A549 (cell line): ENCODE measurements at regions not wholly inside any gene's neighbourhood (a gene's known extent, or its start where the extent isn't known, plus 50 kb on each side); places are given as distances from the start of the nearest gene placed in this dataset.
"Not testable (repeated sequence)": the region's sequence is repeated elsewhere in the genome, so short reads cannot be mapped to it uniquely, and the experiment has no call there.

Experiments used
- ATAC-seq, 2 experiments: fragments of 200-7000 bp in 1 of 2; fragments of >200 bp in 1 of 2; cut with Nextera tagmentation in 1 of 2; cut with Tn5 transposase in 1 of 2; 3 replicates each; pipeline versions ENCODE4 v1.8.0 to v1.9.1; 2018 to 2020; ENCODE audit warnings: mild to moderate bottlenecking in 1 of 2, moderate library complexity in 1 of 2
- CTCF ChIA-PET: fragments of 300-600 bp; sonication (Branson Sonifier 250); formaldehyde crosslinking; extraction: SDS; loops from one replicate; lab custom pipeline; 2021; ENCODE audit warnings: antibody characterized with exemption, inconsistent platforms; lab: Yijun Ruan, JAX
- POLR2A ChIA-PET: fragments of 350-600 bp; formaldehyde crosslinking; extraction: SDS; loops from one replicate; lab custom pipeline; 2021; ENCODE audit warnings: antibody characterized with exemption, inconsistent platforms; lab: Yijun Ruan, JAX
- DNase-seq, 2 experiments: peaks; one replicate each; pipeline versions ENCODE4 v3.0.0 to v3.0.0-alpha.2; 2011 to 2016; ENCODE audit warnings: low read depth in 1 of 2, low spot score in 1 of 2
- FAIRE-seq: peaks from 2 replicates; lab custom pipeline; 2011; peaks lifted over from hg19 to GRCh38; lab: Jason Lieb, UNC
- H3K27ac ChIP-seq, 2 experiments: fragments of >200 bp; sonication (Bioruptor Twin); formaldehyde crosslinking; 3 replicates each; pipeline ENCODE4 v1.5.1; 2016 to 2017
- H3K4me1 ChIP-seq: fragments of >200 bp; sonication (Bioruptor Twin); formaldehyde crosslinking; 3 replicates; pipeline ENCODE4 v1.6.1; 2016
- H3K4me2 ChIP-seq: fragments of >200 bp; sonication (Bioruptor Twin); formaldehyde crosslinking; 3 replicates; pipeline ENCODE4 v1.6.1; 2016
- H3K4me3 ChIP-seq: fragments of >200 bp; sonication (Bioruptor Twin); formaldehyde crosslinking; 3 replicates; pipeline ENCODE4 v1.5.1; 2016
- H3K9me3 ChIP-seq: fragments of >200 bp; sonication (Bioruptor Twin); formaldehyde crosslinking; 3 replicates; pipeline ENCODE4 v1.6.1; 2016
- BHLHE40 ChIP-seq: IDR thresholded peaks from 2 replicates; pipeline ENCODE4 v1.6.1; 2012; ENCODE audit warnings: low read depth, low read length, inconsistent platforms
- CEBPB ChIP-seq, 2 experiments: fragments of >200 bp in 1 of 2; sonication (Bioruptor Twin) in 1 of 2; formaldehyde crosslinking in 1 of 2; IDR thresholded peaks; 2 replicates each; pipeline ENCODE4 v1.6.1; 2012 to 2016
- ESRRA ChIP-seq: fragments of 150-350 bp; IDR thresholded peaks from 2 replicates; pipeline ENCODE4 v1.6.1; 2014; ENCODE audit warnings: mild to moderate bottlenecking, low read length, borderline replicate concordance
- HEYL ChIP-seq: fragments of 250-450 bp; sonication (Bioruptor Pico); IDR thresholded peaks from 2 replicates; pipeline ENCODE4 v1.8.0; 2021; ENCODE audit warnings: mild to moderate bottlenecking, moderate library complexity
- HOXA7 ChIP-seq: fragments of 250-450 bp; sonication (Bioruptor Pico); IDR thresholded peaks from 2 replicates; pipeline ENCODE4 v1.5.0; 2020; ENCODE audit warnings: mild to moderate bottlenecking, moderate library complexity
- JUNB ChIP-seq: fragments of >200 bp; sonication (Bioruptor Twin); formaldehyde crosslinking; IDR thresholded peaks from 2 replicates; pipeline ENCODE4 v1.6.1; 2016
- NFE2L2 ChIP-seq: fragments of 150-350 bp; conservative IDR thresholded peaks from 2 replicates; pipeline ENCODE4 v1.6.1; 2014; ENCODE audit warnings: low read length
- NPAS2 ChIP-seq: fragments of 250-450 bp; sonication (Bioruptor Pico); IDR thresholded peaks from 2 replicates; pipeline ENCODE4 v1.8.0; 2022; ENCODE audit warnings: mild to moderate bottlenecking, moderate library complexity, borderline replicate concordance
- NR3C1 ChIP-seq: fragments of >200 bp; sonication (Bioruptor Twin); formaldehyde crosslinking; IDR thresholded peaks from 3 replicates; pipeline ENCODE4 v1.6.1; 2017
- POLR2A ChIP-seq: IDR thresholded peaks from 2 replicates; pipeline ENCODE4 v1.6.1; 2012; ENCODE audit warnings: mild to moderate bottlenecking, low read length
- RCOR1 ChIP-seq: fragments of 150-350 bp; IDR thresholded peaks from 2 replicates; pipeline ENCODE4 v1.6.1; 2014; ENCODE audit warnings: antibody characterized with exemption, low read length, low read depth
- RFX5 ChIP-seq: fragments of 450-650 bp; IDR thresholded peaks from 2 replicates; pipeline ENCODE4 v1.7.1; 2014; ENCODE audit warnings: antibody characterized with exemption, mild to moderate bottlenecking, moderate library complexity
- RNF2 ChIP-seq: fragments of 200-600 bp; sonication (generic); IDR thresholded peaks from 2 replicates; pipeline ENCODE4 v1.6.1; 2016; ENCODE audit warnings: low read depth, mild to moderate bottlenecking, antibody characterized with exemption, moderate library complexity, borderline replicate concordance
- WGBS: methylation state at CpG from one replicate; pipeline ENCODE4 v1.1.6; 2017; ENCODE audit errors: missing lambda C conversion rate; 5-methylcytosine and 5-hydroxymethylcytosine counted together
- TF ChIP-seq, protein P1 (sequence below): IDR thresholded peaks from 2 replicates; pipeline ENCODE4 v1.6.1; 2012
- TF ChIP-seq, protein P2 (sequence below): fragments of >200 bp; sonication (Bioruptor Twin); formaldehyde crosslinking; IDR thresholded peaks from 2 replicates; pipeline ENCODE4 v1.6.1; 2016
- TF ChIP-seq, protein P3 (sequence below): IDR thresholded peaks from 2 replicates; pipeline ENCODE4 v1.6.1; 2012; ENCODE audit warnings: low read depth, borderline replicate concordance
- TF ChIP-seq, protein P4 (sequence below): fragments of >200 bp; sonication (Bioruptor Twin); formaldehyde crosslinking; IDR thresholded peaks from 3 replicates; pipeline ENCODE4 v1.6.1; 2016
- TF ChIP-seq, protein P5 (sequence below): fragments of 150-350 bp; IDR thresholded peaks from 2 replicates; pipeline ENCODE4 v1.6.1; 2014; ENCODE audit warnings: low read depth, mild to moderate bottlenecking, low read length
- TF ChIP-seq, protein P6 (sequence below): fragments of 250-450 bp; sonication (Bioruptor Pico); IDR thresholded peaks from 2 replicates; pipeline ENCODE4 v1.5.0; 2020; ENCODE audit warnings: low read depth, mild to moderate bottlenecking, moderate library complexity

DNA sequence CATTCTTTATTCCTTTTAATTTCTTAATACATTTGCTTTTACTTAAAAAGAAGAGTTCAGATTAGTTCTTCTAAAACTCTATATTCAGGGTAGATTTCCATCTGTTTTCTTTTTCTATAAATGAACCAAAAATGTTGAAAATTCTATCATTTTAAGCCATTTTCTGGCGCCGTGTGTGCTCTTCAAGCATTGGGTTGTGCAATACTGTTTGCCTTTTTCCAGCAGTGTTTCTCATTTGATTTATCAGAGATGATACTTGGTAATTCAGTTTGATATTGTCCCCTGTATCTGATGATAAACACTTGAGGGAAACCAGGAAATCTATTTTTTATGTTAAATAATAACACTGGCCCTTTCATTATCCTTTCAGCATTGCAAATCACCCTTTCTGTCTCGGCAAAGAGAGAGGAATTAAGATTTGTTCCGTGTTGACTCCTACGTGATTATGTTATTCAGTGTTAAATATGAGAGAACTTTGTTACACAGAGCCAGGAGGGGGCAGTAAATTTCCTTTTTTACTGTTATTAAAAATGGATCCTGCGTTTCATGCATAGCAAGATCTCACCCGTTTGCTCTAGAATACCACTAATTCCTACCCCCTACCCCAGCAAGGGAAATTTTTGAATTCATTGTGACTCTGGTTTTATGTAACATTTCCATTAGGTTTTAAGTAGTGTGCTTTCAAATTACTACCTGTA is 606.9 kb upstream of the RBFOX1 start:
- Histone ChIP-seq H3K4me3 (no peak overlapping the region), H3K9me3 (no peaks in the 10 kb centered on the region), H3K4me2 (no peak overlapping the region), H3K27ac (no peak overlapping the region), H3K4me1 (no peaks in the 10 kb centered on the region)
- DNase-seq (peak in 1 of 2 experiments; percentile 1), FAIRE-seq (no peak), ATAC-seq (no peak)
- ChIA-PET CTCF (no interaction called here), POLR2A (no interaction called here)
- TF ChIP-seq BHLHE40 (no peak), RFX5 (no peak)
- WGBS: 2% methylated on average over 7 of the region's 7 CpGs

DNA sequence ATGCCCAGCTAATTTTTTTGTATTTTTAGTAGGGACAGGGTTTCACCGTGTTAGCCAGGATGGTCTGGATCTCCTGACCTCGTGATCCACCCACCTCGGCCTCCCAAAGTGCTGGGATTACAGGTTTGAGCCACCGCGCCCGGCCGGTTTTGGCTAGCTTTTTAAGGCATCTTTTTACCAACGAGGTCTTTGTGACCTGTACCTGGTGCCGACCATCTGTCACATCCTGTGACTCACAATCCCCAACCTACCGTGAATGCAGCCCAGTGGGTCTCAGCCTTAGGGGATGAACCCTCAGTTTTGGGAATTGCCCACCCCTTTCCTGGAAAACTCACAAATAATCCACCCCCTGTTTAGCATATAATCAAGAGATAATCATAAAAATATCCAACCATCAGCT is 607.4 kb upstream of the RBFOX1 start:
- H3K4me3 ChIP-seq, ATAC-seq, CTCF ChIA-PET, DNase-seq, H3K4me1 ChIP-seq, FAIRE-seq, H3K9me3 ChIP-seq, H3K27ac ChIP-seq, POLR2A ChIA-PET, H3K4me2 ChIP-seq: not testable (repeated sequence)
- 28% methylated on average over 10 of the region's 10 CpGs for WGBS

DNA sequence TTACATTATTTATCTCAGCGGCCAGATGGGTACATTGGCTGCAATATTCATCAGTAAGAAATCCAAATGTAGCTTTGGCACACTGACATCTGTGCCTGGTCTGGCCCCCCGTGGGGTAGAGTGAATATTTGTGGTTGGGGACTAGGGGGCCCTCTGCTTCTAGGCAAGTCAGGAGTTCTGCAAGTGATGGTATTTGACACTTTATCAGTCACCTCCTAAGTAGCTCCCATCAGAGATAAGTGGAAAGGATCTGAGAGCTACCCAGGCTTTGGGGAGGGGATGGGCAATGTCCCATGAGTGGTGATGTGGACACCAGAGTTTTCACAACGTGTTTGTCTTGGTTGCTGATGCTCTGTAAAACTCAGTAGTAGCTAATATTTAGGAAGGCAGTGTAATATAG is 609.9 kb upstream of the RBFOX1 start:
- Histone ChIP-seq H3K4me3 (no peak overlapping the region), H3K4me2 (no peak overlapping the region), H3K27ac (no peak overlapping the region), H3K9me3 (no peaks in the 10 kb centered on the region), H3K4me1 (no peaks in the 10 kb centered on the region)
- POLR2A ChIA-PET: no interaction called here
- no peak for TF ChIP-seq JUNB
- TF ChIP-seq NPAS2 (CRISPR knock-in tag): no peak
- TF ChIP-seq, protein P1, sequence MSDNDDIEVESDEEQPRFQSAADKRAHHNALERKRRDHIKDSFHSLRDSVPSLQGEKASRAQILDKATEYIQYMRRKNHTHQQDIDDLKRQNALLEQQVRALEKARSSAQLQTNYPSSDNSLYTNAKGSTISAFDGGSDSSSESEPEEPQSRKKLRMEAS: no peak
- TF ChIP-seq, protein P2, sequence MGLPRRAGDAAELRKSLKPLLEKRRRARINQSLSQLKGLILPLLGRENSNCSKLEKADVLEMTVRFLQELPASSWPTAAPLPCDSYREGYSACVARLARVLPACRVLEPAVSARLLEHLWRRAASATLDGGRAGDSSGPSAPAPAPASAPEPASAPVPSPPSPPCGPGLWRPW: no peak
- no peak for TF ChIP-seq HEYL (CRISPR knock-in tag)
- TF ChIP-seq, protein P3, sequence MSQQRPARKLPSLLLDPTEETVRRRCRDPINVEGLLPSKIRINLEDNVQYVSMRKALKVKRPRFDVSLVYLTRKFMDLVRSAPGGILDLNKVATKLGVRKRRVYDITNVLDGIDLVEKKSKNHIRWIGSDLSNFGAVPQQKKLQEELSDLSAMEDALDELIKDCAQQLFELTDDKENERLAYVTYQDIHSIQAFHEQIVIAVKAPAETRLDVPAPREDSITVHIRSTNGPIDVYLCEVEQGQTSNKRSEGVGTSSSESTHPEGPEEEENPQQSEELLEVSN: no peak
- TF ChIP-seq POLR2A: no peak
- TF ChIP-seq, protein P4, sequence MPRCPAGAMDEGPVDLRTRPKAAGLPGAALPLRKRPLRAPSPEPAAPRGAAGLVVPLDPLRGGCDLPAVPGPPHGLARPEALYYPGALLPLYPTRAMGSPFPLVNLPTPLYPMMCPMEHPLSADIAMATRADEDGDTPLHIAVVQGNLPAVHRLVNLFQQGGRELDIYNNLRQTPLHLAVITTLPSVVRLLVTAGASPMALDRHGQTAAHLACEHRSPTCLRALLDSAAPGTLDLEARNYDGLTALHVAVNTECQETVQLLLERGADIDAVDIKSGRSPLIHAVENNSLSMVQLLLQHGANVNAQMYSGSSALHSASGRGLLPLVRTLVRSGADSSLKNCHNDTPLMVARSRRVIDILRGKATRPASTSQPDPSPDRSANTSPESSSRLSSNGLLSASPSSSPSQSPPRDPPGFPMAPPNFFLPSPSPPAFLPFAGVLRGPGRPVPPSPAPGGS: no peak
- no peak for TF ChIP-seq HOXA7 (CRISPR knock-in tag)
- TF ChIP-seq, protein P5, sequence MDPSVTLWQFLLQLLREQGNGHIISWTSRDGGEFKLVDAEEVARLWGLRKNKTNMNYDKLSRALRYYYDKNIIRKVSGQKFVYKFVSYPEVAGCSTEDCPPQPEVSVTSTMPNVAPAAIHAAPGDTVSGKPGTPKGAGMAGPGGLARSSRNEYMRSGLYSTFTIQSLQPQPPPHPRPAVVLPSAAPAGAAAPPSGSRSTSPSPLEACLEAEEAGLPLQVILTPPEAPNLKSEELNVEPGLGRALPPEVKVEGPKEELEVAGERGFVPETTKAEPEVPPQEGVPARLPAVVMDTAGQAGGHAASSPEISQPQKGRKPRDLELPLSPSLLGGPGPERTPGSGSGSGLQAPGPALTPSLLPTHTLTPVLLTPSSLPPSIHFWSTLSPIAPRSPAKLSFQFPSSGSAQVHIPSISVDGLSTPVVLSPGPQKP: no peak
- no peak for TF ChIP-seq NR3C1
- no peak for TF ChIP-seq BHLHE40
- TF ChIP-seq RNF2: no peak
- TF ChIP-seq CEBPB (IDR thresholded peaks at IDR 0.05): no peak
- TF ChIP-seq, protein P6, sequence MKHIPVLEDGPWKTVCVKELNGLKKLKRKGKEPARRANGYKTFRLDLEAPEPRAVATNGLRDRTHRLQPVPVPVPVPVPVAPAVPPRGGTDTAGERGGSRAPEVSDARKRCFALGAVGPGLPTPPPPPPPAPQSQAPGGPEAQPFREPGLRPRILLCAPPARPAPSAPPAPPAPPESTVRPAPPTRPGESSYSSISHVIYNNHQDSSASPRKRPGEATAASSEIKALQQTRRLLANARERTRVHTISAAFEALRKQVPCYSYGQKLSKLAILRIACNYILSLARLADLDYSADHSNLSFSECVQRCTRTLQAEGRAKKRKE (CRISPR knock-in tag): no peak
- CTCF ChIA-PET: interaction anchor here (1.0 kb wide), 1 partner anchor 56 kb away, joined by 4 read pairs; no protein-coding TSS in a partner anchor
- ATAC-seq (no peak), FAIRE-seq (no peak), DNase-seq (no peak)
- 5% methylated on average over 3 of the region's 3 CpGs for WGBS

DNA sequence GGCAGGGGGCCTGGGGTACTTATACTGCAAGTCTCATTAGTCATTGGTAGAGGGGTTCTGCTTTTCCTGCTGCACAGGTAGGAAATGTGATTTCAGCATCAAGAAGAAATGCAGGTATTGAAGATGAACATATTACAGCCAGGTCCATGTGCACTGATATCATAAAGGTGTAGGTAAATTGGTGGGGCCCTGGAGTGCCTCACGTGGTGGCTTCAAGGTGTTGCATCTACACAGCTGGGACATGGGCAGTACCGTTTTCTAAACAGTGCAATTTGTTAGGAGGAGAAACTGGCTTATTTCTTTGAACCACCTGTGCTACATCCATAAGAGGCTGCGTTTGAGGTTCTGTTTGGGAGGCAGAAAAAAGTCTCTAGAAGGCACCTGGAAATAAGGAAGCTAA is 618.1 kb upstream of the RBFOX1 start:
- no peak overlapping the region for H3K4me2 ChIP-seq
- TF ChIP-seq NFE2L2 (no peak), ESRRA (no peak), RCOR1 (no peak)
- TF ChIP-seq, protein P5: no peak
- WGBS: 1% methylated on average over 3 of the region's 3 CpGs
- no peaks in the 10 kb centered on the region for H3K4me1 ChIP-seq
- ChIA-PET POLR2A (no interaction called here), CTCF (no interaction called here)
- H3K4me3 ChIP-seq: no peak overlapping the region
- DNase-seq (no peak), ATAC-seq (no peak), FAIRE-seq (no peak)
- H3K9me3 ChIP-seq: no peaks in the 10 kb centered on the region
- no peak overlapping the region for H3K27ac ChIP-seq
